ENCODE measurements at regions not wholly inside any gene's neighbourhood (a gene's known extent, or its start where the extent isn't known, plus 50 kb on each side); places are given as distances from the start of the nearest gene placed in this dataset.

GRCh38 chr3:24915639-24916038 is 421.0 kb upstream of the THRB start:
- TF ChIP-seq CTCF (IDR thresholded peaks at IDR 0.05; ENCODE audit: extremely low read depth, low read depth, low read length): no peak
- Histone ChIP-seq H3K27ac (ENCODE audit: low read depth, low read length) (no peak overlapping the region), H3K4me1 (ENCODE audit: insufficient read depth, low read length) (no peaks in the 10 kb centered on the region), H3K36me3 (ENCODE audit: insufficient read depth, low read length) (no peaks in the 10 kb centered on the region), H3K4me2 (ENCODE audit: insufficient read depth, low read length) (no peak overlapping the region), H3K9me3 (ENCODE audit: low read depth, low read length) (no peaks in the 10 kb centered on the region), H3K79me2 (ENCODE audit: insufficient read depth, low read length) (no peaks in the 10 kb centered on the region), H2AFZ (ENCODE audit: low read length) (no peak overlapping the region), H4K20me1 (ENCODE audit: insufficient read depth, low read length) (no peaks in the 10 kb centered on the region), H3K27me3 (ENCODE audit: insufficient read depth, low read length) (no peaks in the 10 kb centered on the region), H3K4me3 (ENCODE audit: insufficient read depth, low read length) (no peak overlapping the region)
- DNase-seq (ENCODE audit: insufficient read length, low spot score, missing footprints): no peak

GRCh38 chr3:24917908-24918307 is 423.3 kb upstream of the THRB start:
- Histone ChIP-seq H3K4me3 (ENCODE audit: insufficient read depth, low read length) (no peak overlapping the region), H3K4me1 (ENCODE audit: insufficient read depth, low read length) (no peaks in the 10 kb centered on the region), H3K27ac (ENCODE audit: low read depth, low read length) (no peak overlapping the region), H3K36me3 (ENCODE audit: insufficient read depth, low read length) (no peaks in the 10 kb centered on the region), H2AFZ (ENCODE audit: low read length) (no peak overlapping the region), H4K20me1 (ENCODE audit: insufficient read depth, low read length) (no peaks in the 10 kb centered on the region), H3K27me3 (ENCODE audit: insufficient read depth, low read length) (no peaks in the 10 kb centered on the region), H3K4me2 (ENCODE audit: insufficient read depth, low read length) (no peak overlapping the region), H3K9me3 (ENCODE audit: low read depth, low read length) (no peaks in the 10 kb centered on the region), H3K79me2 (ENCODE audit: insufficient read depth, low read length) (no peaks in the 10 kb centered on the region)
- DNase-seq (ENCODE audit: insufficient read length, low spot score, missing footprints): no peak
- TF ChIP-seq CTCF (IDR thresholded peaks at IDR 0.05; ENCODE audit: extremely low read depth, low read depth, low read length): no peak

DNA sequence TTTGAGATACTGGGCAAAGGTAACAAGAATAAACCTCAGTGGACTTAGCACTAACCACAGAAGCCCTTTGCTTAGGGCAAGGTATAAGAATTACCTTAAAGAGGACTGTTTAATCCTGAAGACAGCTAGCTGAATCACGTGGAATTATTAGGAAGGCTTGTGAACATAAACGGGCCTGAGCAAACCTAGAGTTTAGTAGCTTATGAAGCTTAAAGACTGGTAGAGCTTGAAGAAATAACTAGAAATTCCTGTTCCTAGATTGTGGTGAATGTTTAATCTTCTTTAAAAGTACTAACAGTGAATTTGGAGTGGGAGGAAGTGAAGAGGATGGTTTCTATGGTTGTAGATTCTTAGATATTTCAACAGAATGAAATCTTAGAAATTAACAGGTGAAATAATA is 428.9 kb upstream of the THRB start:
- no peak for TF ChIP-seq CTCF (IDR thresholded peaks at IDR 0.05; ENCODE audit: extremely low read depth, low read depth, low read length)
- no peak overlapping the region for H3K4me2 ChIP-seq (ENCODE audit: insufficient read depth, low read length)
- no peak overlapping the region for H3K27ac ChIP-seq (ENCODE audit: low read depth, low read length)
- no peaks in the 10 kb centered on the region for H4K20me1 ChIP-seq (ENCODE audit: insufficient read depth, low read length)
- H2AFZ ChIP-seq (ENCODE audit: low read length): no peak overlapping the region
- no peaks in the 10 kb centered on the region for H3K4me1 ChIP-seq (ENCODE audit: insufficient read depth, low read length)
- no peak overlapping the region for H3K4me3 ChIP-seq (ENCODE audit: insufficient read depth, low read length)
- H3K36me3 ChIP-seq (ENCODE audit: insufficient read depth, low read length): no peaks in the 10 kb centered on the region
- H3K79me2 ChIP-seq (ENCODE audit: insufficient read depth, low read length): no peaks in the 10 kb centered on the region
- DNase-seq (ENCODE audit: insufficient read length, low spot score, missing footprints): no peak
- no peaks in the 10 kb centered on the region for H3K27me3 ChIP-seq (ENCODE audit: insufficient read depth, low read length)
- H3K9me3 ChIP-seq (ENCODE audit: low read depth, low read length): no peaks in the 10 kb centered on the region

GRCh38 chr3:24929521-24929920 is 434.9 kb upstream of the THRB start:
- no peaks in the 10 kb centered on the region for H3K79me2 ChIP-seq (ENCODE audit: insufficient read depth, low read length)
- no peak for DNase-seq (ENCODE audit: insufficient read length, low spot score, missing footprints)
- no peaks in the 10 kb centered on the region for H3K36me3 ChIP-seq (ENCODE audit: insufficient read depth, low read length)
- no peak overlapping the region for H3K4me2 ChIP-seq (ENCODE audit: insufficient read depth, low read length)
- TF ChIP-seq CTCF (IDR thresholded peaks at IDR 0.05; ENCODE audit: extremely low read depth, low read depth, low read length): no peak
- no peak overlapping the region for H2AFZ ChIP-seq (ENCODE audit: low read length)
- no peak overlapping the region for H3K4me3 ChIP-seq (ENCODE audit: insufficient read depth, low read length)
- no peak overlapping the region for H3K27ac ChIP-seq (ENCODE audit: low read depth, low read length)
- H3K4me1 ChIP-seq (ENCODE audit: insufficient read depth, low read length): no peaks in the 10 kb centered on the region
- H3K9me3 ChIP-seq (ENCODE audit: low read depth, low read length): no peaks in the 10 kb centered on the region
- H3K27me3 ChIP-seq (ENCODE audit: insufficient read depth, low read length): no peaks in the 10 kb centered on the region
- H4K20me1 ChIP-seq (ENCODE audit: insufficient read depth, low read length): no peaks in the 10 kb centered on the region
